DMS 273 treated with DMSO at 0.1 percent for 48 hours (cell line): ENCODE measurements at regions not wholly inside any gene's neighbourhood (a gene's known extent, or its start where the extent isn't known, plus 50 kb on each side); places are given as distances from the start of the nearest gene placed in this dataset.
A peak's percentile ranks its signal among the peaks of the same experiment; 100 is the strongest.

Source experiments
- DNase-seq: peaks from one replicate; lab custom pipeline; 2025; lab: John Stamatoyannopoulos, UW

DNA sequence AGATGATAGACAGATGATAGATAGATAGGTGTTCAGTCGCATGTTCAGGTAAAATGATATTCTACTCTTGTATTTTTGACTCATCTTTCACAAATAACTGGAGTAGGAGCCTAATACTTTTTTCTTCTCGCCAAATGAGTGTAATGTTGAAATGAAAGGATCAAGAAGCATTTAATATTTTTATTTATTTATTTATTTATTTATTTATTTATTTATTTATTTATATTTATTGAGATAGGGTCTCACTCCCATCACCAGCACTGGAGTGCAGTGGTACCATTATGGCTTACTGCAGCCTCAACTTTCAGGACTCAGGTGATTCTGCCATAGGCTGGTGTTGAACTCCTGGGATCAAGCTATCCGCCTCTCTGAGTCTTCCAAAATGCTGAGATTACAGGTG lies 298.8 kb downstream of the KCNC2 start:
- DNase-seq, result no peak

DNA sequence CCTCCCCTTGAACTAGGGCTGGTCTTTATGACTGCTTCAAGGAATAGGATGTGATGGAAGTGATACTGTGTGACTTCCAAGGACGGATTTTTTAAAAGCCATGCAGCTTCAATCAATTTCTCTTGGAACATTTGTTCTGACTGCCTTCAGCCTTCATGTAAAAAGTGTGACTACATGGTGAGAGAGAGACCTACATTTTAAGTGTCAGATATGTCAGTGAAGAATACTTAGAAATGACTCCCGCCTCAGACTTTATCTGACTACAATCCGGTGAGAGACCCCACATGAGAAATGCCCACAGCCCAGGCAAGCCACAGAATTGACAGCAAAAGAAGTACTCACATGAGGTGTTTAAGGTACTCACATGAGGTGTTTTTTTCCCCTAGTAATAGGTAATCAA lies 295.3 kb downstream of the KCNC2 start:
- no peak for DNase-seq

DNA sequence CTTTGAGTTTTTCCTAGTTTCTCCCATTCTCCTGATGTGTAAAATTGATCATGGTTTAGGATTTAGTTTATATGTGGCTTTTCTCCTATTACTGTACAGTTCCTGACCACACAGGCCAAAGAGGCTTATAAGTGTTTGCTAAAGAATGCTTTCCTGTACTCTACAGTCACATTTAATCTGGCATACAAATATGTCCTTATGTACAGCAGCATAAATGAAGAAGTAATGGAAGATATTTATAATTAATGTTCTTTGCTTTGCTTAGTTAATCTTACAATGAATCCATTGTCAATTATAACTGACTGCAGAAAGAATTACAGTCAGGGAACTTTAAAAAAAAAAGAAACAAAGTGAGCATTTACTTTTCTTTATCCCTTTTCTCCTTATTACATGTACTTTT lies 293.9 kb downstream of the KCNC2 start:
- DNase-seq, result no peak

DNA sequence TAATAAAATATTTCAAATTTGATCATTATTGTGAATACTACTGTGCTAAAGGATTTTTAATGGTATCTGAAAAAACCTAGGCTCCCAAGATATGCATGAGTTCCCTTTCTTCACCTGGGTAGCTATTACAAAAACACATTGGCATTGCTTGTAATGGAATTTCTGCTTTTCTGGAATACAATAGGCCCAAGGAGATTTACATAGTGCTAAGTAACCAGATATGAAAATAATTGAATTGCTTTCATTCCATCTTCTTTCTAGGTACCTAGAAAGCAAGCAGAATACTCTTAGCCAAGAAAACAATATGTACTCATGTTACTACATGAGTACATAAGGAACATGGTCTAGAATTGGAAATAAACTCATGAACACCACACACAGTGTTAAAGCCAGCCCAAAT lies 291.9 kb downstream of the KCNC2 start:
- no peak for DNase-seq

DNA sequence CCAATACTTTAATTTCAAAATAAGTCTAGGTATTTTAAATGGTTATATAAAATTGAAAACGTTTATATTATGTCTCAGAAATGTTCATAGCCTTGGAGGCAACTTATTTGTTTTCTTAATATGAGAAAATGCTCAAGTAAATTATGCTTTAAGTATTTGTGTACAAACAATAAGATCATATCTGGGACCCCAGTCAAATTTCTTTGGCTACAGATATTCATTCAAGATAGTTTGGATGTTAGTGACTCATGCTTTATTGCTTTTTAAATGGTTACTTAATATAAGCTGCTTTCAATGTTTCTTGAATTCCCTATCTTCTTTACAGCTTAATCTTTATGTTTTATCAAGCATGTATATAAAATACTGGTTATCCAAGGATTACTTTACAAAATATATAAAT lies 291.3 kb downstream of the KCNC2 start:
- DNase-seq, result no peak

DNA sequence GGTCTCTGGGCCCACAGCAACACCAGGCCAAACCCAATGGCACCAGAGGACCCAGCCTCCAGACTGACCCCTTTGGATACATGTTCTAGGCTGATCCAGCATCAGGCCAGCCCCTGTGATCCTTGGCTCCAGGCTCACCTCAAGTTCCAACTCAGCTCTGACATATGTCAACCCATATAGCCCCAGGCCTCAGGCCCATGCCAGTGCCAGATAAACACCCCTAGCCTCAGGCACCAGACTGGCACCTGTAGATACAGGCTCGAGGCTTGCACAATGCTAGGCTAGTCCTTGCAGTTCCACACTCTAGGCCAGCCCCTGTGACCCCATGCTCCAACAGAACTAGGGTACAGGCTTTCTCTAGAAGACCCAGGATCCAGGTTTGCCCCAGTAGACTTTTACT lies 287.5 kb downstream of the KCNC2 start:
- no peak for DNase-seq

DNA sequence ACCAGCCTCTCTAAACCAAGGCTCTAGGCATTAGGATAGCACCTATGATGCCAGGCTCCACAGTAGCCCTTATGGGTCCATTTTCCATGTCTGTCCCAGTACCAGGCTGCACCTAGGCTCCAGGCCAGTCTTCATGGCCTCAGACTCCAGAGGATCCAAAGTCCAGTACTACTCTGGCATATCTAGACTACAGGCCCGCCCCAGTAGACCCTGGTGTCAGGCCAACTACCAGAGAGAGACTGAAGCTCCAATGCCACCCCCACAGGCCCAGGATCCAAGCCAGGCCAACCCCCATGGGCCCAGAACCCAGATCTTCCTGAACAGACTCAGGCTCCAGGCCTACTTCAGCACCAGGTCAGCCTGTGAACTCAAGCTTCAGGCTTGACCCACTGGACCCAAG lies 287.0 kb downstream of the KCNC2 start:
- DNase-seq, result no peak

DNA sequence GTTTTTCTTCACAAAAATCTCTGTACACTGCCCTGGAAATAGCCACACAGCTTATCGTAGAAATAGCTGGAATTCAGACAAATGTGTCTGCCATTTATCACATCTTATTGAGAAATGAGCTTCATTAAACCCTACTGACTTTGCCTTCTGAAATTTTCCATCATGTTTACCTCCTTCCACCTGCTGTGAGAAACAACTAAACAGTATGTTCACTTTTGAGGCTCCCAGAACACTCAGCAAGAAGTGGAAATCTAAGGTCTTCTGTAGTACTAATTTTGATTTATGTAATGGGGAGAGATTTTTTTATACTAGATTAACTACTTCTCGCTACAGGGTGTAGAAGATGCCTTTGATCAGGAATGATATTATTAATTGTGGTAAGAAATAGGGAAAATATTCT lies 268.0 kb downstream of the KCNC2 start:
- no peak for DNase-seq

DNA sequence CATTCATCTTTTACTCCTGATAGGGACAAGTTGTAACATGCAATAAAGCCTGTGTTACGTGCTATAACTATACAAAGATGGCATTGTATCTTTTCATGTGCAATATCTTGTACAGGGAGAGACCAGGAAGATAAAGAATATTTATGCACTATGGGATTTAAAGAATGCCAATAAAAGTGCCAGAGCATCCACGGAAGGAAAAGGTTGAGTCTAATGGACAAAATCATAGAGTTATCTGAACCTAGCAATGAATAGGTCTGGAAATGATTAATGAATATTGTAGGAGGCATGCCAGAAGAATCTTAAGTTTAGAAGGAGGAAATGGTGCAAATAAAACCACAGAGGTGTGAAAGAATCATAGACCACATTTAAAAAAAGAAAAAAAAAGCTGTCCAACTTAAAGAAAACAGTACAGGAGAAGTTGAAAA lies 263.9 kb downstream of the KCNC2 start:
- no peak for DNase-seq

DNA sequence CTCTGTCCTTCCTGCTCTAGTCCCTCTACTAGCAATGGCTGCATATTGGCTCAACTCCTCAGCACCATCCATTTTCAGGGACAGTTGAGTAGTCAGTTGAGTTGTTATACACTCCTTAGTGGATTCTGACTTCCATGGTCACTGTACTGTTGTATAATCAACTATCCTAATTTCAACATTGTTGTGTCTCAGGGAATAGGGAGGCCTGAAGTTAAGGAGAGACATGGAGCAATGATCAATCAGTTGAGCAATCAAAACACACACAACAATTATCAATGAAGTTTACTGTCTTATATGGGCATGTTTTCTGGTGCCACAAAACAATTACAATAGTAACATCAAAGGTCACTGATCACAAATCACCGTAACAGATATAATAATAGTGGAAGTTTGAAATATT lies 255.9 kb downstream of the KCNC2 start:
- no peak for DNase-seq

DNA sequence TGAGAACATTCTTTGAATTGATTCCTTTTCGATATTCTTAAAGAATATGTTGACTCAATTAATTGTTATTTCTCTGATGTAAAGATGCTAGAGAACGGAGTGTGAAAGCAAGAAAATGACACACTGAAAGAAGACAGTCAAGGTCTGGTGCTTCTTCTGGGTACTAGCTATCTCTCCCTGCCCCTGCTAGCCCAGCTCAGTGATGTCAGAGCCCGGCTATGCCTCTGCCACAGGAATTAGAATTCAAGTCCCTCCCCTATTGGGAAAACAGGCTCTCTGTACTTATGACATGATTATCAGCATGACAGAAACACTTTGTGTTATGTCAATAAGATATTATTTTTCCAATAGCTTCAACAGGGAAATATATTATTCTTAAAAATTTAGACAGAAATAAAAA lies 252.4 kb downstream of the KCNC2 start:
- no peak for DNase-seq

DNA sequence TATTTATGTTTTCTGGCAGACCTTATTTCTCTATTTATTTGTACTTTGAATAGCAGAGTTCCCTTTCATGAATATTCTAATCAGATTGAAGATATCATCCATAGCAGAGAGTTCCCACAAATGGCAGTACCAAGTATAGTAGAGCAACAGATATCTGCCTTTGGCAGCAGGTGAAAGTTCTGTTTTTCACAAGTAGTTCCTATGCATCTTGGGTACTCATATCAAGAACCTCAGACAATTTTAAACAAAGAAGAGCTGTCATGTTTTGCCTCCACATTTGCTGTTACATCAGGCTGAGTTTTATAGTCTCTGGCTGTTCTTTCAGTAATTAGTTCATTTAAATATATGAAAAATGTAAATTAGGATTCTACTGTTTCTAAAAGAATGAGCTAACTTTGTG lies 252.0 kb downstream of the KCNC2 start:
- DNase-seq, result no peak

DNA sequence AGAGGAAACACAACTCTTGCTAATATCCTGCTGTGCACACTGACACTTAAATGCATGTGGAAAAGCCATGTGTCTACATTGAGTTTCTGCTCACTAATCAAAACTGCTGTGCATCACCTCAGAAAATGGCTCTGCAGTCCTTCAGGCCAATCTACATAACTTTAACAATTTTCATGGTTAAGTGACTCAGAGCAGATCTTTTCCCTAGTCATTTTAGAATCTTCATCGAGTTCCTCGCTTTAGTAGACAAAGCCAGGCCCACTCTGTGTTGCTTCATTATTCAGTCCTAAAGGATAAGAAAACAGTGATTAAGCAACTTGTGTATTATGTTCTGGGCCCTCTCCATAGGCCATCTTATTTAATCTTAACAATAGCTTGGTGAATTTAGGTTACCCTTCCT lies 250.0 kb downstream of the KCNC2 start:
- no peak for DNase-seq

DNA sequence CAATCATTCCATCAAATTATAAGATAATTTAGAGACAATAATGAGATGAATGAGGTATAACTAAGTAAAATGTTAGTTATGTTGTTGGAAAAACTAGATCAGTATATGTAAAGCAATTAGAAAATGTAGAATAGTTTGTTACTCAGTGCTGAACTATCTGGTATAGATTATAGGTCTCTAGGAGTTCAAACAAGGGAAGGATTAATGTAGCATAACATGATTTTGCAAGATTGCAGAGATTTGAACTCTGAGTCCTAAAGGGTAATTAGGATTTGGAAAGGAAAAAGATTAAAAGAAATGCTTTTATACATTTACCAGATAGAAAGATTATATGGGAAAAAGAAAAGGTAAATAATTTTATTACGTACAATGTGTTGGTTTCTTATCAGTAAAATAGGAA lies 246.3 kb downstream of the KCNC2 start:
- no peak for DNase-seq

DNA sequence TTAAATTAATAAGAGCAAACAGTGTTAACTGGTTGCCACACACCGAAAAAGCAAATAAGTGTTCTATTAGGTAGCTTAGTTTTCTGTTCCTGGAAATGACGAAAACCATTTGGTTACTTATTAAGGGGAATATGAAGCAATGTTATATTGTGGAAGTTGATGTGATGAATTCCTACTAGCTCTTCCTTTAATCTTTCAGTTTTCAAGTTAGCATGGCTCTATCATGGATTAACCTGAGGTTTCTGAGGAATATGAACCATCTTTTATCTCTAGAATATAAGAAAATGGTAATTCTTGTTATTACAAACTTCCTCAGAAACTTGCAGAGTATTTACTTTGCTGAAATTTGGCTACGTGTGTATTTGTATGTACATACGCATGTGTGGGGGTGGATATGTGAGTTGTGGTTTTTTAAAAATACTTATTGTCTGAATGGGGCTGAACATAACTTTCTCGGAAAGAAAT lies 245.7 kb downstream of the KCNC2 start:
- DNase-seq, result no peak

DNA sequence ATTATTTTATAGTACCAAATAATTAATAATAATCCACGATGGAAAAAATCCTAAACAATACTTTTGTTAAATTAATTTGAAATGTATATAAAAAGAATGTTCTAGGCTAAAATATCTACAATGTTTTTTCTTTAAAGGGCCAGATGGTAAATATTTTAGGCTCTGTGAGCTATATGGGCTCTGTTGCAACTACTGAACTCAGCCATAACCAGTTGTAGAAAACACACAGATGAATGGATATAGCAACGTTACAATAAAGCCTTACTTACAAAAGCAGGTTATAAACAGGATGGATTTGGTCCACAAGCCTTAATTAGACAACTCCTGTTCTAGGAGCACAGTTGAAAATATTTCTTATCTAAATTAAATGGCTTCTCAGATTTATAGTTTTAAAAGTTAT lies 245.2 kb downstream of the KCNC2 start:
- no peak for DNase-seq

DNA sequence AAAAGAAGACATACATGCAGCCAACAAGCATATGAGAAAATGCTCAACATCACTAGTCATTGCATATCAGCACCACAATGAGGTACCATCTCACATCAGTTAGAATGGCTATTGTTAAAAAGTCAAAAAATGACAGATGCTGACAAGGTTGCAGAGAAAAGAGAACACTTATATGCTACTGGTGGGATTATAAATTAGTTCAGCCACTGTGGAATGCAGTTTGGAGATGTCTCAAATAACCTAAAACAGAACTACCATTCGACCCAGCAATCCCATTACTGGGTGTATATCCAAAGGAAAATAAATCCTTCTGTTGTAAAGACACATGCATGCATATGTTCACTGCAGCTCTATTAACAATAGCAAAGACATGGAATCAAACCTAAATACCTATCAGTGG lies 238.4 kb downstream of the KCNC2 start:
- no peak for DNase-seq

DNA sequence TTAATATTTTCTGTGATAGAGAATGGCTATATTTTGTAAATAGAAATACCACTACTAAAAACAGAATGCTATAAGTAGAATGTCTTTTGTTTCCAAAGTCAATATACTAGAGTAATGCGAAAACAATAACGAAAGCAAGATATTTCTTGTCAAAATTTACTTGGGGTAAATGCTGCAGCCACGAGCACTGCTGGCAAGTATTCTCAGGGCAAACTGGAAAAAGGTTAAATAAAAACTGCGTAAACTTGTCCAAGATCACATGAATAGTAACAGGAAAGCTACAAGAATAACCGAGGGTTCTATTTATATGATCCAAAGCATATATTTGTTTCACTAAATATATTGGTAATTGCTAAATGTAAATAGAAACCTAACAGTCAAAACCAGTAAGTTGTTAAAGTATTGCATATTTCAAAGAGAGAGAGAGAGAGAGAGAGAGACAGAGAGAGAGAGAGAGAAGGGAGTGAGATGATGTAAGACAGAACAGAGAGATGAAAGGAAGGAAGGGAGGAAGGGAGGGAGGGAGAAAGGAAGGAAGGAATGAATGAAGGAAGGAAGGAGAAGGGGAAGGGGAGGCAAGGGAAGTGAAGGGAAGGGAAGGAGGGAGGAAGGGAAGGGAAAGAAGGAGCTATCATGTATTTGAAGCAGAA lies 231.7 kb downstream of the KCNC2 start:
- DNase-seq, result no peak

DNA sequence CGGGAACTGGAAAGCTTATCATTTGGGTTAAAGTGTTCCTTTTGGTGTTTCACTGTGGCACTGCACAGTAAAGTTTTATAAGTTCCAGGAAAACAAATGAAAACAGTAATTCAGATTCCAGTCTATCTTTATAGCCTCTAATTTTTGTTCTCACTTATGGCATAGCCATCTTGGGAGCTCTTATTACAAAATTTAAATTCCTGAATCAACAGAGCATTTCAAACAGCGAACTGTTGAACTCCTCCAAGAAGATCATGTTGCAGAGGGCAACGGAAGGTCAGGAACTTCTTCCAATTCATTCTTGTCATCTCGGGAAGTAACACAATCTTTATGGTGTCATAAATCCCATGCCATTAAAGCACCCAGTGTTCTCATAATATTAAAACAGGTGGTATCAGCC lies 229.1 kb downstream of the KCNC2 start:
- DNase-seq, result peak; percentile 10

DNA sequence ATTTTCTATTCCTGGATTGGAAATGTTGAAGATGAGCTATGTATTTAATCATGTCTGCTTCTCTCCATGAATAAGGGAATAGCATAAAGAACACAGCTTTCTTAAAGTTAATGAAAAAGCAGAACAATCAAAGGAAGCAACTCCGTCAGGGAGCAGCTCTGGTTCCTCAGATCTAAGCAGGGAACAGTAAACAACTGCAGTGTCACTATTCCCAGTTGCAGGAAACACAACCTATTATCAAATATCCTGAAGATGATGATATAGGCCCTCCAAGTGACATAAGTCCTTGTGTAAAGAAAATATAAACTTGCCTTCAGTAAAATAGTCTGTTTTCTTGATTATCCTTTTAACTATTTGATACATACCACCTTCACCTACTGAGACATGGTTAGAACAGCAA lies 228.1 kb downstream of the KCNC2 start:
- DNase-seq, result no peak

DNA sequence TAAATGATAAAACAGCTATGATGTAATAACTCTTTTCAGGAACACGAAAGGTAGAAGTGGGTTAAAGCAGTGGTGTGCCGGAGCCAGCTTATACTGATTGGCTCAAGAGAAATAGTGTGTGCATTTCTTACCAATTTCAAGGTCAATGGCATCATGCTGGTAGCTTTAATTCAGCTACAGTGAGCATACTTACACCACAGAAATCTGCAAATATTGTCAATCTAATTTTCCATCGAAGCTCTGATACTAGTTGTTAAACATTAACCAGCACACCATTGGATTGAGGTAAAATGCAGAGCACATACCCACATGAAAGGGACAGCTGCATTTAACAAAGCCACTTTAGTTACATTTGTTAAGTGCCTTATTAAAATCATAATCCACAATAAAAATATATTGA lies 225.7 kb downstream of the KCNC2 start:
- no peak for DNase-seq

DNA sequence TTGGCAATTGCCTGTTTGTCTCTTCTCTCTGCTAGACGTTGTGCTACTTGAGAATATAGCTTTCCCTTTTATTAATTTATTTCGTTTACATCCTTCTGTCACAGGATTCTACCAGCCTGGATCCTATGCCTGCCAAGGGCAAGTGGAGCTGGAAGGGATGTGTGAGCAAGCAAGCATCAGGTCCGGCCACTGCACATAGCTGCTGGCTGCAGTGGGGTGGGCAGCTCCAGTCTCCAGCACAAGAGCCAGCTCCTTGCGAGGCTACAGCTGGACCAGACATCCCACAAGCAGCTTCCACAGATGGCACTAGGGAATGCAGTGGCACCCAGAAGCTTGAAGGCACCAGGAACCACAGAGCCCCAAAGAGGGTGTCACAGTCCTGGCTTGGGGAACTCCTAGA lies 225.0 kb downstream of the KCNC2 start:
- no peak for DNase-seq

DNA sequence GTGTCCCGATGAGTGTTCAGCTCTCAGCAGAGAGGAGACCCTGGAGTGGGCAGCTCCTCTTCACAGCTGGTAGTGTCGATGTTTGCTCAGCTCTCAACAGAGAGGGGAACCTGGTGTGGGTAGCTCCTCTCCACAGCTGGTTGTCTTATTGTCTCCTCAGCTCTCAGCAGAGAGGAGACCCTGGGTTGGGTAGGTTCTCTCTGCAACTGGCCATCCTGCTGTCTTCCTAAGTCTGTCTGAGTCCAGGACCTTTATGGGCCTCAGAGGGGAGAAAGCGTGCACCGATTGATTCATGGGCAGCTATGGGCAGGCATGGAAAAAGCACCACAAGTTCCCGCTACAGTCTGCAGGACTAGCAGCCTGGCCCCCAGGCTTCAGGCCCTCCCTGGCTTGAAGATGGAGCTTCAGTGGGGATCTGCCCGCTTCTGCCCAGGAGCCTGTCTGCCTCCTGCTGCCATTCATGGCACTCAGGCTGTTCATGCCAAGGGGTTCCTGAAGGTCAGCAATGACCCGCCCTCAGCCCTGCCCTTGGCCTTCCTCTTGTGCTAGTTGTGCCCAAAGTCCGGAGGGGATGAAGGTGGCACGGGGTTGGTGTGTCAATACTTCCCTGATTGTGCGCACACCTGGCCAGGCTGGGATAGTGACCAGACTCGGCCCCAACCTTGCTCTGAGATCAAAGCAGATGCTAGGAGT lies 224.2 kb downstream of the KCNC2 start:
- no peak for DNase-seq

DNA sequence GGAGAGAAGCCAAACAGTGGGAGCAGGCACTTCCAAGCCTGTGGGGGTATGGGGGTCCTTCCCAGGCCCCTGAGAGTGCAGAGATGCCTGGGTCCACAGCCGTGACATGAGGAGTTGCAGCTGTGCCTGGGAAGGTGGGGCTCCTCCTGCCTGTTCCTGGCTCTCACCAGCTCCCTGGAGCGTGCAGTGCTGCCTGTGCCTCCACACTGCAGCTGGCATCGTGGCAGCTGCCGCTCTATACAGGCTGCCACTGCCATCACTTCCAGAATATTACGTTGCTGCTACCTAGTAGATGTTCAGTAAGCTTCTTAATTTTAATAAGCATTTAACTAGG lies 223.7 kb downstream of the KCNC2 start:
- DNase-seq, result no peak
